Transverse colon (tissue), 4 donors: ENCODE measurements at regions not wholly inside any gene's neighbourhood (a gene's known extent, or its start where the extent isn't known, plus 50 kb on each side); places are given as distances from the start of the nearest gene placed in this dataset.

Experiments used
- EP300 ChIP-seq: sonication (generic); formaldehyde crosslinking; IDR thresholded peaks from one replicate; pipeline ENCODE4 v1.6.1; 2017; ENCODE audit warnings: antibody characterized with exemption, low read depth
- POLR2AphosphoS5 ChIP-seq, 3 donors: sonication (generic); formaldehyde crosslinking; IDR thresholded peaks; one replicate each; pipeline ENCODE4 v1.6.1; 2016; ENCODE audit warnings: antibody characterized with exemption in 3 of 3
- TF ChIP-seq, protein P1 (sequence below), 5 experiments: fragments of 200-600 bp in 3 of 5; fragments of 450-650 bp in 2 of 5; sonication (generic) in 3 of 5; IDR thresholded peaks; 1 replicate in 2 of 5; 2 replicates in 3 of 5; pipeline ENCODE4 v1.5.1; 2016 to 2017; ENCODE audit warnings: antibody characterized with exemption in 5 of 5, inconsistent platforms in 3 of 5, mild to moderate bottlenecking in 2 of 5, moderate library complexity in 1 of 5

DNA sequence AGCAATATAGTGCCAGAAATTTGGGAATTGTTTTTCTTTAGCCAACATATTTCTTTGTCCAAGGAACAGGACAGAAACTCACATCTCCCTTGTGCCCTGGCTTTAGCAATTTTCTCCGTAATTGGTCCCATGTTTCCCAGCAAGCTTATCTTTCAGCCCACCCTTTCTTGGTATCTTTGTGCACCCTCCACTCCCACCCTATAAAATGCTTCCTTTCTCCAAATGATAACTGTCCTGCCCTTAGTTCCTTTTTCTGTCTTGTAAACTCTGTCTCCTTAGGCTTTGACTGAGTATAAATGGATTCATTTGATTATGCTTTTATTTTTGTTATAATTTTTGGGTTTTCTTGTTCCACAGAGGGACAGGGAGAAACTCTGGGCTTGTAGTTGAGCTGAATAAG, 442.8 kb downstream of the ATP23 start:
- TF ChIP-seq, protein P1, sequence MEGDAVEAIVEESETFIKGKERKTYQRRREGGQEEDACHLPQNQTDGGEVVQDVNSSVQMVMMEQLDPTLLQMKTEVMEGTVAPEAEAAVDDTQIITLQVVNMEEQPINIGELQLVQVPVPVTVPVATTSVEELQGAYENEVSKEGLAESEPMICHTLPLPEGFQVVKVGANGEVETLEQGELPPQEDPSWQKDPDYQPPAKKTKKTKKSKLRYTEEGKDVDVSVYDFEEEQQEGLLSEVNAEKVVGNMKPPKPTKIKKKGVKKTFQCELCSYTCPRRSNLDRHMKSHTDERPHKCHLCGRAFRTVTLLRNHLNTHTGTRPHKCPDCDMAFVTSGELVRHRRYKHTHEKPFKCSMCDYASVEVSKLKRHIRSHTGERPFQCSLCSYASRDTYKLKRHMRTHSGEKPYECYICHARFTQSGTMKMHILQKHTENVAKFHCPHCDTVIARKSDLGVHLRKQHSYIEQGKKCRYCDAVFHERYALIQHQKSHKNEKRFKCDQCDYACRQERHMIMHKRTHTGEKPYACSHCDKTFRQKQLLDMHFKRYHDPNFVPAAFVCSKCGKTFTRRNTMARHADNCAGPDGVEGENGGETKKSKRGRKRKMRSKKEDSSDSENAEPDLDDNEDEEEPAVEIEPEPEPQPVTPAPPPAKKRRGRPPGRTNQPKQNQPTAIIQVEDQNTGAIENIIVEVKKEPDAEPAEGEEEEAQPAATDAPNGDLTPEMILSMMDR (IDR thresholded peaks at IDR 0.05): no peak
- TF ChIP-seq EP300: no peak
- TF ChIP-seq POLR2AphosphoS5 (IDR thresholded peaks at IDR 0.05): no peak
